ENCODE measurements at regions not wholly inside any gene's neighbourhood (a gene's known extent, or its start where the extent isn't known, plus 50 kb on each side); places are given as distances from the start of the nearest gene placed in this dataset.

DNA sequence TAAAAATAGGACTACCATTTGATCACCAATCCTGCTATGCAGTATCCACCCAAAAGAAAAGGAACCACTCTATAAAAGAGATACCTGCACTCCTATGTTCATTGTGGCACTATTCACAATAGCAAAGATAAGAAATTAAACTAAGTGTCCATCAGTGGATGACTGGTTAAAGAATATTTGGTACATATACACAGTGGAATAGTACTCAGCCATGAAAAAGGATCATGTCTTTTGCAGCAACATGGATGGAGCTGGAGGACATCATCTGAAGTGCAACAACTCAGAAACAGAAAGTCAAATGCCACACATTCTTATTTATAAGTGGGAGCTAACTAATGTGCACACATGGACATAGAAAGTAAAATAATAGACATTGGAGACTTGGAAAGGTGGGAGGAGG is 116.4 kb downstream of the PFKFB3 start:
- no peak for TF ChIP-seq CTCF (conservative IDR thresholded peaks at IDR 0.05; ENCODE audit: low read length)
- no peak for TF ChIP-seq EZH2phosphoT487 (IDR thresholded peaks at IDR 0.05; ENCODE audit: borderline replicate concordance, low read depth, low read length)
